ENCODE measurements at regions not wholly inside any gene's neighbourhood (a gene's known extent, or its start where the extent isn't known, plus 50 kb on each side); places are given as distances from the start of the nearest gene placed in this dataset.

- TF ChIP-seq, protein P1, sequence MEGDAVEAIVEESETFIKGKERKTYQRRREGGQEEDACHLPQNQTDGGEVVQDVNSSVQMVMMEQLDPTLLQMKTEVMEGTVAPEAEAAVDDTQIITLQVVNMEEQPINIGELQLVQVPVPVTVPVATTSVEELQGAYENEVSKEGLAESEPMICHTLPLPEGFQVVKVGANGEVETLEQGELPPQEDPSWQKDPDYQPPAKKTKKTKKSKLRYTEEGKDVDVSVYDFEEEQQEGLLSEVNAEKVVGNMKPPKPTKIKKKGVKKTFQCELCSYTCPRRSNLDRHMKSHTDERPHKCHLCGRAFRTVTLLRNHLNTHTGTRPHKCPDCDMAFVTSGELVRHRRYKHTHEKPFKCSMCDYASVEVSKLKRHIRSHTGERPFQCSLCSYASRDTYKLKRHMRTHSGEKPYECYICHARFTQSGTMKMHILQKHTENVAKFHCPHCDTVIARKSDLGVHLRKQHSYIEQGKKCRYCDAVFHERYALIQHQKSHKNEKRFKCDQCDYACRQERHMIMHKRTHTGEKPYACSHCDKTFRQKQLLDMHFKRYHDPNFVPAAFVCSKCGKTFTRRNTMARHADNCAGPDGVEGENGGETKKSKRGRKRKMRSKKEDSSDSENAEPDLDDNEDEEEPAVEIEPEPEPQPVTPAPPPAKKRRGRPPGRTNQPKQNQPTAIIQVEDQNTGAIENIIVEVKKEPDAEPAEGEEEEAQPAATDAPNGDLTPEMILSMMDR (conservative IDR thresholded peaks at IDR 0.05): no peak
- no peak for TF ChIP-seq EZH2 (IDR thresholded peaks at IDR 0.05; ENCODE audit: low read depth)
These were observed 279.7 kb upstream of the MYT1L start for GRCh38 chr2:2610751-2611150.

Measured in PC-9 (cell line).